ENCODE measurements at regions not wholly inside any gene's neighbourhood (a gene's known extent, or its start where the extent isn't known, plus 50 kb on each side); places are given as distances from the start of the nearest gene placed in this dataset.

GRCh38 chr18:75945265-75945933 lies 517.9 kb upstream of the SMIM21 start:
- TF ChIP-seq CTCF (IDR thresholded peaks at IDR 0.05) (no peak), EP300 (IDR thresholded peaks at IDR 0.05) (no peak), POLR2AphosphoS5 (IDR thresholded peaks at IDR 0.05) (no peak)
